ENCODE measurements at regions not wholly inside any gene's neighbourhood (a gene's known extent, or its start where the extent isn't known, plus 50 kb on each side); places are given as distances from the start of the nearest gene placed in this dataset.
"Not testable (repeated sequence)": the region's sequence is repeated elsewhere in the genome, so short reads cannot be mapped to it uniquely, and the experiment has no call there.

GRCh38 chr20:1800180-1800579, 95.0 kb upstream of the SIRPA start:
- H3K4me3 ChIP-seq = no peak overlapping the region
- peaks cover 12 to 23% of the 10 kb centered on the region in 2 donors for H3K4me1 ChIP-seq
- ATAC-seq (no peak), DNase-seq (no peak)
- H3K9me3 ChIP-seq = no peaks in the 10 kb centered on the region
- no peaks in the 10 kb centered on the region for H3K36me3 ChIP-seq
- no peak overlapping the region for H3K27ac ChIP-seq
- no peaks in the 10 kb centered on the region for H3K27me3 ChIP-seq
- intact Hi-C loops (cut with DNase I; ENCODE audit: low total_unique reads) (loop anchor here (5.0 kb wide), 1 partner anchor 147 kb away; no protein-coding TSS in a partner anchor), in situ Hi-C loops (cut with MboI; ENCODE audit: low sequenced_read_pairs in 4 of 4) (loop anchor here in 2 of 4 donors (10.0 to 25.0 kb wide), 2 partner anchors 137 to 165 kb away; no protein-coding TSS in a partner anchor)
- TF ChIP-seq POLR2A (IDR thresholded peaks at IDR 0.05) = no peak
- TF ChIP-seq CTCF (IDR thresholded peaks at IDR 0.05 in 4 of 5, conservative IDR thresholded peaks at IDR 0.05 in 1 of 5) = no peak

GRCh38 chr20:1799746-1800145, 95.5 kb upstream of the SIRPA start:
- DNase-seq, H3K27ac ChIP-seq, H3K36me3 ChIP-seq, H3K4me3 ChIP-seq, ATAC-seq, H3K9me3 ChIP-seq, H3K27me3 ChIP-seq: not testable (repeated sequence)
- intact Hi-C loops (cut with DNase I; ENCODE audit: low total_unique reads) = loop anchor here (5.0 kb wide), 1 partner anchor 148 kb away; no protein-coding TSS in a partner anchor
- H3K4me1 ChIP-seq = peaks cover 12 to 23% of the 10 kb centered on the region in 2 donors
- in situ Hi-C loops (cut with MboI; ENCODE audit: low sequenced_read_pairs in 4 of 4) = loop anchor here in 2 of 4 donors (10.0 to 25.0 kb wide), 2 partner anchors 138 to 165 kb away; no protein-coding TSS in a partner anchor

- ATAC-seq (no peak), DNase-seq (no peak)
- in situ Hi-C loops (cut with MboI; ENCODE audit: low sequenced_read_pairs in 4 of 4) (no loop called here), intact Hi-C loops (cut with DNase I; ENCODE audit: low total_unique reads) (no loop called here)
- Histone ChIP-seq H3K4me1 (peaks cover 12 to 23% of the 10 kb centered on the region in 2 donors), H3K27ac (no peak overlapping the region), H3K27me3 (peaks cover 0 to 3% (median 0%) of the 10 kb centered on the region in 3 donors), H3K4me3 (no peak overlapping the region), H3K9me3 (no peaks in the 10 kb centered on the region), H3K36me3 (no peaks in the 10 kb centered on the region)
- TF ChIP-seq CTCF (IDR thresholded peaks at IDR 0.05 in 4 of 5, conservative IDR thresholded peaks at IDR 0.05 in 1 of 5) = no peak
- no peak for TF ChIP-seq POLR2A (IDR thresholded peaks at IDR 0.05)
Observed at GRCh38 chr20:1798982-1799381, 96.2 kb upstream of the SIRPA start.

- H3K4me1 ChIP-seq = no peaks in the 10 kb centered on the region
- intact Hi-C loops (cut with DNase I; ENCODE audit: low total_unique reads) = no loop called here
- in situ Hi-C loops (cut with MboI; ENCODE audit: low sequenced_read_pairs in 4 of 4) = no loop called here
- TF ChIP-seq CTCF (IDR thresholded peaks at IDR 0.05 in 4 of 5, conservative IDR thresholded peaks at IDR 0.05 in 1 of 5) (no peak), POLR2A (IDR thresholded peaks at IDR 0.05) (no peak)
- H3K4me3 ChIP-seq = no peak overlapping the region
- no peak for DNase-seq
- no peak for ATAC-seq
- no peaks in the 10 kb centered on the region for H3K9me3 ChIP-seq
- no peak overlapping the region for H3K27ac ChIP-seq
- no peaks in the 10 kb centered on the region for H3K36me3 ChIP-seq
- H3K27me3 ChIP-seq = peaks cover 0 to 3% (median 0%) of the 10 kb centered on the region in 3 donors
Observed at GRCh38 chr20:1793821-1794220, 101.4 kb upstream of the SIRPA start.

GRCh38 chr20:1792274-1792673, 102.9 kb upstream of the SIRPA start:
- DNase-seq (no peak), ATAC-seq (no peak)
- H3K27ac ChIP-seq = no peak overlapping the region
- no peaks in the 10 kb centered on the region for H3K4me1 ChIP-seq
- H3K36me3 ChIP-seq = no peaks in the 10 kb centered on the region
- no peaks in the 10 kb centered on the region for H3K9me3 ChIP-seq
- H3K27me3 ChIP-seq = peaks cover 0 to 8% (median 0%) of the 10 kb centered on the region in 3 donors
- intact Hi-C loops (cut with DNase I; ENCODE audit: low total_unique reads) = no loop called here
- in situ Hi-C loops (cut with MboI; ENCODE audit: low sequenced_read_pairs in 4 of 4) = no loop called here
- TF ChIP-seq CTCF (IDR thresholded peaks at IDR 0.05 in 4 of 5, conservative IDR thresholded peaks at IDR 0.05 in 1 of 5) (no peak), POLR2A (IDR thresholded peaks at IDR 0.05) (no peak)
- no peak overlapping the region for H3K4me3 ChIP-seq

Measured in gastrocnemius medialis (tissue), 4 donors.